SKM-1 treated with dmso at 0.1 percent for 144 hours (cell line): ENCODE measurements at regions not wholly inside any gene's neighbourhood (a gene's known extent, or its start where the extent isn't known, plus 50 kb on each side); places are given as distances from the start of the nearest gene placed in this dataset.

Experiments
- DNase-seq: peaks from one replicate; lab custom pipeline; 2025; ENCODE audit not compliant: unreplicated experiment; lab: John Stamatoyannopoulos, UW

DNA sequence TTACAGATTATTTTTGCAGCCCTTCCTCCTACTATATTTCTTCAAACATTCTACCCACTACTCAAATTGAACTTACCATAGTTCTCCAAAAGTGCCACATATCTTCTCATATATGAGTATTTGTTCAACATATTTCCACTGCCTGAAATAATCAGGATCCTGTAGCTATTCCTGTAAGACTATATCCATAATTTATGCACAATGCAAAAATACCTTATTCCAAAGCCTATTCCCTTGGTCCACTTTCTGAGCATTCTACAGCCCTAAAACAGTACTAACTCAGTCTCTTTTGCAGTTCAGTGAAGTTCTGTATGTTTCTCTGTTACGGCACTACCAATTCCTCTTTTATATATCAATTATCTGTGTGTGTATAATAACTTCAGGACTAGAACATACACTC is 1283.7 kb upstream of the ADGRL2 start:
- DNase-seq, result no peak

DNA sequence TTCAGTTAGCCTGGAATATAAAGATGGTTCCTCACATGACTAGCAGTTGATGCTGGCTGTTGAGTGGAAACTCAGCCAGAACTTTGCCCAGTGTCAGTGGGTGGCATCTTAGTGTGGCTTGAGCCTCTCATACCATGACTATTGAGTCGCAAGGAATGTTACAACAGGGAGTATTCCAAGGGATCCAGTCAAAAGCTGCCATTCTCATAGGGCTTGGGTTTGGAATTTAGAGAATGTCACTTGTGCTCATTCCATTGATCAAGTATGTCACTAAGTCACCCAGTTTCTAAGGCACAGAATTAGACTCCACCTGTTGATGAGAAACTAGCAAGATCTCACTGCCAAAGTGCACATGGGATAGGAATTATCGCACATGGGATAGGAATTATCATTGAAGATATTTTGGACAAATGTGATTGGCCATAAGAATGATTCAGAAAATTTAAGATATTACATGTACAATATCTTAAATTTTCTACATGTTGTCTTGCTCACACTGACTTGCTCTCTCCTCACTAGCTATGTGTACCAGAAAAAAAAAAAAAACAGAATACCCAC is 1290.7 kb upstream of the ADGRL2 start:
- DNase-seq, result no peak

DNA sequence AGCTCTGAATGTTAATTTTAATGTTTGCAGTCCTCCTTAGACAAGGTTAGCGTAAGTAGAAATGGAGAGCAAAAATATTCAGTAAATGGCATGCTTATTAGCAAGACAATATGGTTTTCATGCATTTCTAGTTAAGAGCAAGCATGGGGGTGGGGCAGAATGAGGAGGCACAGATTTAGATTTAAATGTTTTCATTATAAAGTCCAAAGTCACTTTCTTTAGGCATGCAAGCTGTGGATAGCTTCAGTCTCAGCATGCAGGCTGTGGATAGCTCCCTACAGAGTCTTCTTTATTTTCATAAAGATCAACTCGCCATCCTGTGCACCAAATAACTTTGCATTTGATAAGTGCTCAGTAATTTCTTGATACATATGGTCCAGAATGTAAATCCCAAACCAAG is 1294.5 kb upstream of the ADGRL2 start:
- DNase-seq, result no peak

DNA sequence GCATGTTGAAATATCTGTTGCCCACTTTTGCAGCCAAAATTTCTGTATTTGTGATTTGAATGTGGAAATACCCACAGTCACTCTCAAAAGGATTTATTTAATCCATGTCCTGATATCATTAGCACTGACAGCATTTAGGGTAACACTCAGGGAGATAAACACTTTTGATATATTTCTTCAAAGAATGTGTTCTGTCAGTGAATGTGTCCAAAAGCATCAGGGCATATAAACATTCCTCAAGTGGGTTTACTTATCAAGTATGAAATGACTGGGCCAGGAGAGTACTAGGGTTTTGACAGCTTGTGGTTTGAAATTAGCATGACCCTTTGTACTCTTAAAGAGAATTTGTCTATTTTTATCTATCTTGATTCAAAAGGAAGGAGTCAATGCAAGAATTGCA is 1302.1 kb upstream of the ADGRL2 start:
- no peak for DNase-seq

DNA sequence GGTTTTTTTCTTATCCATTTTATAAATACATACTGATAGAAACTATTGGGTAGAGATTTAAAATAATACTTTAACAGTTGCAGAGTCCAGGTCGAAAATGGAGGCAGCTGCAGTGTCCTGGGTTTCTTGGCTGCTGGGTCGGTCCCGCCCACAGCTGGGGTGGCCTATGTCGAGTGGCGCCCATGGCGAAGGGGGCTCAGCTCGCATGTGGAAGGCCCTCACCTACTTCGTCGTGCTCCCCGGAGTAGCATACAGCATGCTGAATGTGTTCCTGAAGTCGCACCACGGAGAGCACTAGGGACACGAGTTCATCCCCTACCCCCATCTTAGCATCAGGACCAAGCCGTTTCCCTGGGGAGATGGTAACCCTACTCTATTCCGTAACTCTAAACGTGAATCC is 1304.9 kb upstream of the ADGRL2 start:
- DNase-seq, result no peak

DNA sequence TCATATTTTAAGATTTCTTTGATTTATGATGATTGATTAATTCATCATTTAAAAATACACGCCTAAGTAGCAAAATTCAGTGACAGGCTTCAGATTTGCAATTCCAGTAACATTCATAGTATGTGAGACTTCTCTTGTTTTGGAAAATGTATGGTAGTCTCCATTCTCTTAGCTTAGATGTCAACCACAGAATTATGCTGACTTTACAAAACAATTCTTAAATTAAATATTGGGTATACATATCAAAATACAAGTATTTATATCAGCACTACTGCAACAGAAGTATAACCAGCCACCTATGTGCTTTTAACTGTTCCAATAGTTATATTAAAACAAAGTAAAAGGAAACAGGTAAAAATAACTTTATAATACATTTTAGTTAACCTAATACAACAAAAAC is 1328.6 kb upstream of the ADGRL2 start:
- no peak for DNase-seq

DNA sequence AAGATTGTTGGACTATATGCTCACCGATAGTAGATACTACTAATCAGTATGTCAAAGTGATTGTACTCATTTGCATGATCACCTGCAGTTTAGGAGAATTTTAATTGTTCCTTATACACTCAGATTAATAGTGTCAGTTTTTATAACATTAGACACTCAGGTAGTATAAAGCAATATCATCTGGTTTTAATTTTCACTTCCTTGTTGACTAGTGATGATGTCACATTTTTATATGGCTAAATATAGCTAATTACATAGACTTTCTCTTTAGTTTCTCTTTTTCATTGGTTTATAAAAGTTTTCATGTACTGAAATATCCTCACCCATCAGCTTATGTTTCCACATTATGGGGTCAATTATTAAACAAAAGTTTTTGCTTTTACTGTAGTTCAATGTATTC is 1332.4 kb upstream of the ADGRL2 start:
- no peak for DNase-seq

DNA sequence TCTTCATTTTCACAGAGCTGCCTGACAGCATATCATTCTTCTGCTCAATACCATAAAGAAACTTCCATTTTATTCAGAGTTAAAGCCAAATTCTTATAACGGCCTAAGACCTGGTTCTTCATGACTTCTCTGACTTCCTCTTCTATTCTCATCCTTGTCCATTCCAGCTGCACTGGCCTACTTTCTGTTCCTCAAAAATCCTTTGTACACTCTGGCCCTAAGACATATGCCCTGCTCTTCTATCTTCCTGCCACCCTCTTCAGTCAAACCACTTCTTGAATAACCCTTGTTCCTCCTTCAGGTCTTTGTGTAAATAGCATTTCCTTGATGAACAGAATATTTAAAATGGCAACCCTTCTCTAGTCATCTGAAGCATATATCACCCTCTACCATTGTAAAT is 1338.7 kb upstream of the ADGRL2 start:
- DNase-seq, result peak; percentile 57

DNA sequence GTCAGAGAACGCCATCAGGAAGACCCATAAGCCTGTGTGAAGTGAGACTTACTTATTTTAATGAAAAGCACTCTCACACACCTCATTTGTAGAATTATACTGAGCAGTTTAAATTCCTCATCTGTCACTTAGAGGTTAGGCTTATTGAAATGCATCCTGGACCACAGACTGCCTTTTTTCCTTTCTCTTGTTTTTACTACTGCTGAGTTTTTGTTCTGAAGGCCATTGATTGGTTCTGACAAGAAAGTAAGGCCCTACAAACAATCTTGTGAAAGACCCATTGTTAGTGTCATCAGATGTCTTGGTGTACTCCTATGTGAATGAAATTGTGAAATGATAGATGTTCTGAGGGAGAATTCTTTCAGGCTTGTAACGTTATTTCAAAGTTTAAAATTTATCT is 1343.3 kb upstream of the ADGRL2 start:
- no peak for DNase-seq

DNA sequence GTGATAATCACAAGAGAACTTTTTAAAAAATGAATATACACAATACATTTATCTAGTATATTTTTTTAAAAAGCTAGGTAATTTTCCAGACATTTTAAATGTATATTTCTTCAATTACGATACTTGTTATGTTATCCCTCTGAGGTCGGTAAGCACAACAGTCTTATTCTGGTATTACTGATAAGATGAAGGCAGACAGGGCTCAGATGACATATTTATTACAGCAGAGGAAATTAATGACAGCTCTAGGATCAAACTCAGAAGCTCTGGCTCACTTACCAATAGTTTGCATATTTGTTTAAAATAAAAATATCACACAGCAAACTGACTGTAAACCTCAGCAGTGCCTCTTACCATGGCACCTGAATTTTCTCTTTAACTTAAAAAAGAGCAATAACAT is 1347.0 kb upstream of the ADGRL2 start:
- DNase-seq, result no peak

DNA sequence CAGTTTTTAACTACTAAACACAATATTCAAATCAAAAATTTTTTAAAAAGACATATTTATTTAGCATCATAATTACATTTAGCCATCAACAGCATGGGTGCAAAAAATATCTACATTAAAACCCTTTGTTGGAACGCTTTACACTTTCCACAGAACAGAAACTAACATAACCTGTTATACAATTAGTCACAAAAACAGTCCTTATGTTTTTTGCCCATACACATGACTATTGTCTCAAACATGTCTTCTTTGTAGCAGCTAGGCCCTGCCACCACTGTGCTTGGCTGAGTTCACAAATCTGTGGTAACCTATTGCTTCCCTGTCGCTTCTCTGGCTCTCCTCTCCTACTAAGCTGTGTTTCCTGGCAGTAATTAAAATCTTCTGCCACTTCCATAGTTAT is 1350.0 kb upstream of the ADGRL2 start:
- DNase-seq, result no peak

DNA sequence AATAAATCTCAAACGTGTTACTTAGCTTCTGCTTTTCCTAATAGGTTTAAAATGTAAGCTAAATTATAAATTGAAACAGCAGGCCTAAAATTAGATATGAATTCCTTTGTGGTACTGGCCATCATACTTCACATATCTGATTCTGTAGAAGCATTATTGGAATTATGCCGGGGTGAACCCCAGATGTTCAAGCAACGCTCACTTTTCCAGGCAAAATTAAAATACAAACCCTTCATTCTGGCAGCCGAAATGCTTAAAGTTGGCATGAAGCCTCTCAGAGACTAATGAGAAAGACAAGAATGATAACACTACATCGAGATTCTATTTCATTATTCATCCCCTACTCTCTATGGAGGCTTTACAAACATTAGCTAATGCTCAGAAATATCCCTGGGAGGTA is 1352.7 kb upstream of the ADGRL2 start:
- no peak for DNase-seq

DNA sequence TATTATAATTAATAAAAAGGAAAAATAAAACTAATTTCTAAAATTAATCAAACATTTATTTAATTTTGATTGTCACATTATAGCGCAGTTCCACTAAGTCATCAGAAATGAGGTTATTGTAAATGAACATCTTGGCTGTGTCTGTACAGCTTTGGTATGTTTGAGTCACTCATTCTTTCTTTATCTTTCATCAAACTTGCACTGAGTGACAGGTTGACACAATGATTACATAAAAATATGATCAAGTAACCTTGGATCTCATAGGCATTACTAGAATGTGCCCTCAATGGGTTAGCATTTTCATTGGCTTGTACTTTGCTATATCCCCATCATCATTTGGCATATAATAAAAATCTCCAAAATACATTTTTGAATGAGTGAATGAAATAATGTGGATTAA is 1353.2 kb upstream of the ADGRL2 start:
- DNase-seq, result no peak

DNA sequence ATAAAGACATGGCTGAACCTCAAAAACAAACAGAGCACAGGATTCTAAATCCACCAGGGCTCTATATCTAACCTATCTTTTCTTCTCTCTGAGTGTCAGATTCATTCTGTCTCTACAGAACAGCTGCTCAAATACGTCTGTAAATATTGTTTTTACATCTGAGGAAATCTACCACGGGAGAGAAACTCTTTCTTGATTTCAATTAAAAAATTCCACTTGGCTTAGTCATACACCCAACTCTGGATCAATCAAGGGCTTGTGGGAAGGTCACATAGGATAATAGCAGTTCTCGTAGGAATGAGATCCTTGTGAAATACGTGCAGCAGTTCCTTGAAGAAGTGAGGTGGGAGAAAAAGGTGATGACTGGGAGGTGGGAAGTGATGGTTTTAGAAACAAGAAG is 1355.7 kb upstream of the ADGRL2 start:
- DNase-seq, result no peak

DNA sequence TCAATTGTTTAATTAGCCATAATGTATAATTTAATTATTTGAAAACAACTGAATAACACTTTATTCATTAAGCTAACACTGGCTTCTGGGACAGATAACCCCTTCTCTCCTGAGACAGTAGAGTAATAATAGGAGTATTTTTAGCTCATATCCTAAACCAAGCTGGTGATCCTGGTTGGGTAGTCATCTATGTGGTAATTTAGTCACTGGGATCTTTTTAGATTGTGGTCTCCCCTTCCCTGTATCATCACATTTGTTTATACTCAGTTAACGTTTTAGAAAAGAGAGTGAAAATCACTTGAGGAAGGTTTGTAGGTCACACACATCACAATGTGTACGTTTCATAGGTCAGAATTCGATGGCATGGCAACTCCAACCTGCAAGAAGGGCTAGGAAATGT is 1356.6 kb upstream of the ADGRL2 start:
- no peak for DNase-seq

DNA sequence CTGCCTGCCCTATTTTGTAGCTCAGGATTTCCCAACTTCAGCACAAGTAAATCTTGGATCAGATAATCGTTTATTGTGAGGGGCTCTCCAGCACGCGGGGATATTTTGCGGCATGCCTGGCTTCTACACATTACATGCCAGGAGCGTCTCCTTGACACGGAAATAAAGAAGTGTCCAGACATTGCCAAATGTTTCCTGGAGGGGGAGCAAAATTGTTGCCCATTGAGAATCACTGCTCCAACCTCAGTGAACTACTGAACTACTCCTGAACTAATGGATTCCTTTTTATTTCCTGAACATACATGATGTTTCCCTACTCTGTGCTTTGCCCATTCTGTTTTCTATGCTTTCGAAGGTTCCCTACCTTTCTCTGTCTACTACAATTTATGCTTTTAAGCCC is 1359.1 kb upstream of the ADGRL2 start:
- no peak for DNase-seq

DNA sequence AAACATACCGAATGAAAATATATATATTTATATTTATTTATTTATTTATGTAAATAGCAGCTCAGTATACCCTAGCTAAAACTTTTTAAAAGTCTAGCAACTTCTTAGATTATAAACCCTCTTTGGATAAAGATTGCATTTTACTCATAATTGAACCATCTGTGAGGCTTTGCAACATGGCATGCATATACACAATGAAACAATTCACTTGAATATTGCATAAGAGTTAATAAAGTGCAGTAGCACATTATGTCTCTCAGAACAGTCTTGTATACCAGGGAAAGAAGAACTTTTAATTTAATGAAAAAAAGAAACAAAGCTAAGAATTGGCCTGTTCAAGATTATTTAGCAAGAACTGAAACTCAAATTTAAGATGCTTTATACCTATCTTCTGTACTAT is 1363.9 kb upstream of the ADGRL2 start:
- DNase-seq, result no peak

DNA sequence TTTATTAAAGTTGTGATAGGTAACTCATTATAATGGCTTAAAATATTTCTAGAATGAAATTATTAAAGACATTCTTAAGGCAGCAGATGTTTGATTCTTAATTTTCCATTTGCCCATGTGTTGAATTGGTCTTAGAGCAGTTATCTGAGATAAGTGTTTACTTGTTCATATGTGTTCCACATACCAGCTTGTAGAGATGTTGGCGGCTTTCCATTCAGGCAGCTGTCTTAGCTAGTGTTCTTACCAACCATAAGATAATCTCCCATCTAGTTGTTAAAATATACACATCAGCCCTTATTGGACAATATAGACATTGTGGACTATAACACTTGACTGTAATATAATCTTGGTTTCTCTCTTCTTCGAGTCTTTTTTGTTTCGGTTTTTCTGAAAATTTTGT is 1372.9 kb upstream of the ADGRL2 start:
- no peak for DNase-seq

DNA sequence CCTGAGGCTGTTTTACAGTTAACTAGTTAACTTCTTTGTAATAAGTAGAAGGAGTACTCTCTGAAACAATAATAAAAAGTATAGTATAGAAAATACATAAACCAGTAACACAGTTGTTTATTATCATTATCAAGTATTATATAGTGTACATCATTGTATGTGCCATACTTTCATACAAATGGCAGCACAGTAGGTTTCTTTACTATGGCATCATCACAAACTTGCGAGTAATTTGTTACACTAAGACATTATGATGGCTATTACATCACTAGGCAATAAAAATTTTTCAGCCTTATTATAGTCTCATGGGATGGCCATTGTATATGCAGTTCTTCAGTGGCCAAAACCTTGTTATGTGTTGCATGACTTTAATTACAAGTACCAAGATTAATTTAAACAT is 1376.5 kb upstream of the ADGRL2 start:
- no peak for DNase-seq

DNA sequence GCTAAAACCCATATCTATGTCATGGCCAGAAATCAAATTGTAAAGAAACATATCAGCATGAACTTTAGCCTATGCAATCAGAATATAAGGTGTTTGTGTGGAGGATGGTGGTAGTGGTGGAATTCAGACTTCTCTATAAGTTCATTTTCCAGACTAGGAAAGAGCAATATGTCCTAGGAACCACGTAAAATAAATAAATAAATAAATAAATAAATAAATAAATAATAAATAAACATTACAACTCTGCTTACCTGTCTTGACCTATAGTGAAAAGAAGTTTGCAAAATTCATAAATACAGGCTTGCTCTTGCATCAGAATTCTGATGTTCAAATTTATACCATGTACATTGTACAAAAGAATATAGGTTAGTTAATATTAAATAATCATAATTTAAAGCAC is 1382.6 kb upstream of the ADGRL2 start:
- DNase-seq, result no peak

DNA sequence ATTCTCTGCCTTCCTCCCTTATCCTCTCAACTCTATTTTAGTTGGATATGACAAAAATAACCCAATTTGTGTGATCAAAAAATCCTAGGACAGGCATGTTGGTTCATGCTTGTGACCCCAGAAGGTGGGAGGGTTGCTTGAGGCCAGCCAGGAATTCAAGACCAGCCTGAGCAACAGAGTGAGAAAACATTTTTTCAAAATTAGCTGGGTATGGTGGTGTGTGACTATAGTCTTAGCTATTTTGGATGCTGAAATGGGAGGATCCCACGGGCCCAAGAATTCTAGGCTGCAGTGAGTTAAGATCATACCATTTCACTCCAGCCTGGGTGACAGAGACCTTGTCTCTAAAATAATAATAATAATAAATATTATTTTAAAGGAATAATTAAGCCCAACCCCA is 1383.1 kb upstream of the ADGRL2 start:
- no peak for DNase-seq

DNA sequence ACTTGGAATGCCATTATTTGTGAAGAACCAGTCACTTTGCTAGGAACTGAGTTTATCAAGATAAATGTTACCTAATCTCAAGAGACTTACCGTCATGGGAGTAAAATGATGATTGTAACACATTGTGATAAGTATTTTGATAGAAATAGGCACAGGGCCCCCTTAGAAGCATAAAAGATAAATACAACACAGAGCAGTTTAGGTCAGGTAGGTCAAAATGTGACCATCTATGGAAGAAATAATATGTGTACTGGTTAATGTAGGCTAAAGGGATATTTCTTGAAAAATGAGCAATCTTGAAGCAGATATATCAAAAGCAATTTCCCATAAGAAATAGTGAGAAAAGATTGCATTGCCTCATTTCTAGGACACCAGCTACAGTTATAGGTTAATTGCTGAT is 1386.8 kb upstream of the ADGRL2 start:
- DNase-seq, result no peak

DNA sequence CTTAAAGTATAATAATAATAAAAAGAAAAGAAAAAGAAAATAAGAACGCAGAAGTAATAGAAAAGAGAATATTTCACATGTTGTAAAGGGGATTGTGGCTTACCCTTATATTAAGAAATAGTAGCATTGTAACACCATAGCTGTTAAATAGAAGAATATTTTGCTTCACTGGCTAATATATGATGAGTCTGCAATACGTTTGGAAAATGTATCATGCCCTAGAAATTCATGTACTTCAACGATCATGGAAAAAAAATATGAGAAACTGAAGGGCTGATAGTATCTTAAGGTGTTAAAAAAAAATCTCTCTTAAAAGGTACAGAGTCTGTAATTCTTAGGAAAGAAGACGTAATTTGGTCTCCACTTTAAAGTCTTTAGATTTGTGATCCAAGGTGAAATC is 1390.5 kb upstream of the ADGRL2 start:
- DNase-seq, result no peak

DNA sequence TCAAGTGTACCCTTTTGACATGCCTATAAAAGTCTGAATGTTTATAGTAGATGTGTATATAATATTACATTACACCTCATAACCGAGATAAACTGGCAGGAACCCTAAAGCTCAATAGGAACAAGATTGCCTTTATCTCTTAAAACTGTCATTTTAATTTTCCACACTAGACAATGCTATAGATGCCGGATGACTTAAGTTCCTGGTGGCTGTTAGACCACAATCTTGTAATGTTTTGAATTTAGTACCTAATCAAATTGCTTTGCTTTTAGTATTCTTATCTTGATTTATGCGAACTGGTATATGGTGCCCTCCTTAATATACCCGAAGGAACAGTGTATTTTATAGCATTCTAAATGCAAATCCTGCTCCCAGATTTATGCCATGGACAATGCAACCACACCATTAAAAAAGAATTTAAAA is 1397.0 kb upstream of the ADGRL4 start:
- DNase-seq, result no peak
